NB4 (cell line): ENCODE measurements at regions not wholly inside any gene's neighbourhood (a gene's known extent, or its start where the extent isn't known, plus 50 kb on each side); places are given as distances from the start of the nearest gene placed in this dataset.
A peak's percentile ranks its signal among the peaks of the same experiment; 100 is the strongest.

Experiments used
- DNase-seq: peaks from one replicate; pipeline ENCODE4 v3.0.0; 2010; ENCODE audit warnings: low read depth
- H3K4me3 ChIP-seq: one replicate; pipeline ENCODE4 v1.5.1; 2011; ENCODE audit warnings: mild to moderate bottlenecking, low read depth, low read length, moderate library complexity
- CTCF ChIP-seq: IDR thresholded peaks from one replicate; pipeline ENCODE4 v1.5.1; 2012; ENCODE audit warnings: low read depth, low read length
- MYC ChIP-seq: IDR thresholded peaks from 2 replicates; pipeline ENCODE4 v1.6.1; 2011; ENCODE audit warnings: low read depth, low read length
- POLR2A ChIP-seq: IDR thresholded peaks from 2 replicates; pipeline ENCODE4 v1.6.1; 2011; ENCODE audit warnings: mild to moderate bottlenecking; ENCODE audit not compliant: insufficient read length; ENCODE audit errors: extremely low read depth
- TF ChIP-seq, protein P1 (sequence below): IDR thresholded peaks from 2 replicates; pipeline ENCODE4 v1.6.1; 2011; ENCODE audit warnings: low read depth, low read length

- H3K4me3 ChIP-seq: no peak overlapping the region
- DNase-seq: no peak
- no peak for TF ChIP-seq POLR2A
- TF ChIP-seq CTCF: no peak
- no peak for TF ChIP-seq MYC
- TF ChIP-seq, protein P1, sequence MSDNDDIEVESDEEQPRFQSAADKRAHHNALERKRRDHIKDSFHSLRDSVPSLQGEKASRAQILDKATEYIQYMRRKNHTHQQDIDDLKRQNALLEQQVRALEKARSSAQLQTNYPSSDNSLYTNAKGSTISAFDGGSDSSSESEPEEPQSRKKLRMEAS: no peak
These were observed 187.3 kb upstream of the UBL3 start for GRCh38 chr13:30037766-30038165.

DNA sequence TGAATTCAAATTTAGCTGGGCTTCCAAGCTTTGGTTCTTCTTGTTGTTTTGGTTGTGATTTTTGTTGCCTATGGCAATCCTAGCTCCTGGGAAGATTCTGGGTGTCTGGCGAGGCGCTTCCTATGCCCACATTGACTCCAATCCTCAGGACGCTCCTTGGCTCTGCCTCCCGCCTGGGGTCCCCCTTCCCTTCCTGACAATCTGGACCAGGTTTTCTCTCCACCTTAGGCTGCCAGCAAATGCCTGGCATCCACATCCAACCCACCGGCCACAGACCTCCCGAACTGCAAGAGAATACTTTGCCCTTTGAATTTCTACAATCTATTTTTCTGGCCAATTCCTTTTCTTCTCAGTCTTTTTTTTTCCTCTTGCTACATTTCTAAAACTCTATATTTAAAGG, 186.9 kb upstream of the UBL3 start:
- H3K4me3 ChIP-seq: no peak overlapping the region
- TF ChIP-seq, protein P1: no peak
- TF ChIP-seq CTCF (no peak), POLR2A (no peak), MYC (no peak)
- no peak for DNase-seq

DNA sequence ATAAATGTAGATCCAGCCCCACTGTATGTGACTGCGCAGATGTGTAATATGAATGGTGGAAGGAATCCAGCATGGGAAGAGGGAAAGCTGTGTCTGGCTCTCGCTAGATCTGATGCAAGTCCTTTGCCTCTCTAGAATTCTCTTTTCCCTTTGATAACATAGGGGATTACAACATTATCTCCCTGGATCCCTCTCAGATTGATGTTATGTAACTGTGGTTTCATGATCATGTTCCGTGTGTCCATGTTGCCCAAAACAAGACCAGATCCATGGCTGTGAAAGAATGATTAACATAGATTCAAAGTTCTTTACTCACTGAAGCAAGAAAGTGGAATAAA, 184.0 kb upstream of the UBL3 start:
- DNase-seq: no peak
- TF ChIP-seq POLR2A: no peak
- TF ChIP-seq, protein P1: 0 out of 2 replicates have a peak, but pooled peaks have one; percentile 5
- H3K4me3 ChIP-seq: no peak overlapping the region

GRCh38 chr13:30033681-30034457, 183.5 kb upstream of the UBL3 start:
- peak; percentile 58 for DNase-seq
- TF ChIP-seq MYC (no peak), POLR2A (no peak), CTCF (no peak)
- TF ChIP-seq, protein P1: 0 out of 2 replicates have a peak, but pooled peaks have one; percentile 1
- no peak overlapping the region for H3K4me3 ChIP-seq

DNA sequence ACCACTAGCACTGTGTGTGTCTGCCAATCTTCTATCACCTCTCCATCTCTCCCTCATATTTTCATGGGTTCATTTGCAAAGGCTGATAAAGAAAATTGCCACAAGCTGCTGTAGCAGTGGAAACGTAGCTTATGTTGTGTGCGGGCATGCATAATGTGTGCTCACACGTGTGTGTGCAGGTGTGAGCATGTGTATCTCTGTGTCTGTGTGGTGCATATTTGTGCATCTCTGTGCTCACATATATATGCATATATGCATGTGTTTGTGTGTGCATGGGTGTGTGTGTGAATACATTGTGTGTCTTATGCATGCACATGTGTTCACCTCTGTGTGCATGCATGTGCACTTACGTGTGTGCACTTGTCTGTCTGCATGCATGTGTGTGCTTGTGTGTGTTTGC, 181.8 kb upstream of the UBL3 start:
- no peak for DNase-seq

GRCh38 chr13:30031488-30031887, 181.1 kb upstream of the UBL3 start:
- no peak for DNase-seq
- TF ChIP-seq POLR2A (no peak), MYC (no peak), CTCF (no peak)
- TF ChIP-seq, protein P1: no peak

More for the DNA sequence above, 181.8 kb upstream of the UBL3 start:
- no peak overlapping the region for H3K4me3 ChIP-seq
- TF ChIP-seq, protein P1: peak; percentile 23; the same call in 1 of the 2 replicates
- TF ChIP-seq POLR2A: no peak

More at GRCh38 chr13:30031488-30031887, 181.1 kb upstream of the UBL3 start:
- H3K4me3 ChIP-seq: no peak overlapping the region
